Pancreas (tissue), 10 donors: ENCODE measurements at regions not wholly inside any gene's neighbourhood (a gene's known extent, or its start where the extent isn't known, plus 50 kb on each side); places are given as distances from the start of the nearest gene placed in this dataset.

Experiments used
- ATAC-seq, 4 donors: fragments of 200-7000 bp; cut with Tn5 transposase; one replicate each; pipeline versions ENCODE4 v1.8.0 to v1.9.1; 2020; ENCODE audit warnings: mild to moderate bottlenecking in 4 of 4, moderate library complexity in 4 of 4
- DNase-seq, 6 donors: peaks; one replicate each; pipeline ENCODE4 v3.0.0-alpha.2; 2020
- FAIRE-seq: peaks from 2 replicates; lab custom pipeline; 2012; peaks lifted over from hg19 to GRCh38; lab: Jason Lieb, UNC
- H3K27ac ChIP-seq, 4 donors: fragments of 200-600 bp; sonication (generic); 1 replicate in 3 of 4; 2 replicates in 1 of 4; pipeline versions ENCODE4 v1.5.0 to v1.8.0; 2020
- H3K27me3 ChIP-seq, 4 donors: fragments of 200-600 bp; one replicate each; pipeline ENCODE4 v1.8.0; 2021
- H3K36me3 ChIP-seq, 3 donors: fragments of 200-600 bp; sonication (generic) in 1 of 3; one replicate each; pipeline versions ENCODE4 v1.5.0 to v1.8.0; 2020 to 2021
- H3K4me1 ChIP-seq, 3 donors: fragments of 200-600 bp; one replicate each; pipeline ENCODE4 v1.8.0; 2021
- H3K4me3 ChIP-seq, 4 donors: fragments of 200-600 bp; sonication (generic) in 2 of 4; one replicate each; pipeline versions ENCODE4 v1.5.0 to v1.8.0; 2020 to 2021
- H3K9me3 ChIP-seq, 4 donors: fragments of 200-600 bp; one replicate each; pipeline ENCODE4 v1.8.0; 2021
- WGBS, 2 donors: extraction: QIAGEN DNeasy Blood & Tissue Kit; methylation state at CpG; one replicate each; pipeline ENCODE4 v1.1.7; 2013; 5-methylcytosine and 5-hydroxymethylcytosine counted together
- intact Hi-C, 3 donors: fragments of 100-400 bp; cut with DNase I; formaldehyde crosslinking; loops; one replicate each; pipeline versions ENCODE4 v1.11.1 to v1.14.2; 2022
- TF ChIP-seq, protein P1 (sequence below), 4 donors: fragments of 200-600 bp; sonication (generic) in 3 of 4; IDR thresholded peaks; one replicate each; pipeline versions ENCODE4 v1.5.0 to v1.8.0; 2021; ENCODE audit warnings: antibody characterized with exemption in 4 of 4
- donor health status: healthy with polysubstance abuse.
- donor health status: DM: no; HTN: no; CAD: no; lungs with moderate emphysema.
- donor health status: DM: no; HTN: no; CAD: no.
- donor health status: control.
- donor health status: control.
- donor health status: Bipolar disorder and iron deficiency.
- donor health status: DM: yes; HTN: yes; CAD: no.
- donor health status: DM: no; HTN: no; CAD: no.
- donor health status: DM: no; HTN: no; CAD: no.
- donor health status: DM: yes; HTN: yes; CAD: no.

DNA sequence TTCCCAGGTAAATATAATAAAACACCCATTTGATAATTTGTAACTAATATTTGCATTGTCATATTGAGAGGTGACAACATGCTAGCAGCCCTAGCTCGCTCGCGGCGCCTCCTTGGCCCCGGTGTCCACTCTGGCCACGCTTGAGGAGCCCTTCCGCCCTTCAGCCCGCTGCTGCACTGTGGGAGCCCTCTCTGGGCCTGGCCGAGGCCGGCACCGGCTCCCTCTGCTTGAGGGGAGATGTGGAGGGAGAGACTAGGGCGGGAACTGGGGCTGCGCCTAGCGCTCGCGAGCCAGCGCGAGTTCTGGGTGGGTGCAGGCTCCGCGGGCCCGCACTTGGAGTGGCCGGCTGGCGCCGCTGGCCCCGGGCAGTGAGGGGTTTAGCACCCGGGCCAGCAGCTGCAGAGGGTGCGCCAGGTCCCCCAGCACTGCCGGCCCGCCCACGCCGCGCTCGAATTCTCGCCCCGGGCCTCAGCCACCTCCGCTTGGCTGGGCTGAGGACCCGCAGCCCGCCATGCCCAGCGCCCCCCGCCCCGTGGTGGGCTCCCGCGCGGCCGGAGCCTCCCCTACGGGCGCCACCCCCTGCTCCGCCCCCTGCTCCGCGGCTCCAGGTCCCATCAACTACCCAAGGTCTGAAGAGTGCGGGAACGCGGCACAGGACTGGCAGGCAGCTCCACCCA lies 594.4 kb downstream of the SLITRK6 start:
- WGBS, 2 donors, result 65 to 78% methylated on average over 53 of the region's 53 CpGs
- Histone ChIP-seq H3K27me3 (no peaks in the 10 kb centered on the region), H3K9me3 (no peaks in the 10 kb centered on the region), H3K4me1 (no peaks in the 10 kb centered on the region), H3K4me3 (no peak overlapping the region), H3K27ac (no peak overlapping the region), H3K36me3 (no peaks in the 10 kb centered on the region)
- intact Hi-C loops, result no loop called here
- ATAC-seq (no peak), FAIRE-seq (no peak), DNase-seq (peak in 2 of 6 donors; percentile 51 to 52)
- TF ChIP-seq, protein P1, sequence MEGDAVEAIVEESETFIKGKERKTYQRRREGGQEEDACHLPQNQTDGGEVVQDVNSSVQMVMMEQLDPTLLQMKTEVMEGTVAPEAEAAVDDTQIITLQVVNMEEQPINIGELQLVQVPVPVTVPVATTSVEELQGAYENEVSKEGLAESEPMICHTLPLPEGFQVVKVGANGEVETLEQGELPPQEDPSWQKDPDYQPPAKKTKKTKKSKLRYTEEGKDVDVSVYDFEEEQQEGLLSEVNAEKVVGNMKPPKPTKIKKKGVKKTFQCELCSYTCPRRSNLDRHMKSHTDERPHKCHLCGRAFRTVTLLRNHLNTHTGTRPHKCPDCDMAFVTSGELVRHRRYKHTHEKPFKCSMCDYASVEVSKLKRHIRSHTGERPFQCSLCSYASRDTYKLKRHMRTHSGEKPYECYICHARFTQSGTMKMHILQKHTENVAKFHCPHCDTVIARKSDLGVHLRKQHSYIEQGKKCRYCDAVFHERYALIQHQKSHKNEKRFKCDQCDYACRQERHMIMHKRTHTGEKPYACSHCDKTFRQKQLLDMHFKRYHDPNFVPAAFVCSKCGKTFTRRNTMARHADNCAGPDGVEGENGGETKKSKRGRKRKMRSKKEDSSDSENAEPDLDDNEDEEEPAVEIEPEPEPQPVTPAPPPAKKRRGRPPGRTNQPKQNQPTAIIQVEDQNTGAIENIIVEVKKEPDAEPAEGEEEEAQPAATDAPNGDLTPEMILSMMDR (IDR thresholded peaks at IDR 0.05), result no peak

DNA sequence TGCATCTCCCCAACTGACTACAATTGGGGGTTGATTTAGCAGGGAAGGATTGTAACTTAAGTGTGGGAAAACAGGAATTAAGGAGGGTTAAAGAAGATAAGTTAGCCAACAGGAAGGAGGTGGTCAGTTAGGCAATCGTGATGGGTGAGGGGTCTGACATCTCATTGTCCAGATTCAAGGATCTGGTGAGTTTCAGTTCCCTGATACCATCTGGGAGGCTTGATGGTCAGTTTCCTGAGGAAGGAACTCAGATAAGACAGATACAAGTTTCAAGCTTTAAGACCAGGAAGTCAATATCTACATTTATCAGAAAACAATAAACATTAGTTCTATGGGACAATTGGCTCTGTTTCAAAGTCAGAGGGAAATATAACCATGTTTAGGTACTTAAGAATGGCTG lies 601.8 kb downstream of the SLITRK6 start:
- DNase-seq, result no peak
- TF ChIP-seq, protein P1 (IDR thresholded peaks at IDR 0.05), result no peak
- Histone ChIP-seq H3K4me3 (no peak overlapping the region), H3K4me1 (no peaks in the 10 kb centered on the region), H3K9me3 (no peaks in the 10 kb centered on the region), H3K27me3 (no peaks in the 10 kb centered on the region), H3K36me3 (no peaks in the 10 kb centered on the region), H3K27ac (no peak overlapping the region)
- intact Hi-C loops, result no loop called here
- no peak for ATAC-seq
- 52 to 53% methylated on average over 1 of the region's 1 CpG for WGBS, 2 donors
- no peak for FAIRE-seq

DNA sequence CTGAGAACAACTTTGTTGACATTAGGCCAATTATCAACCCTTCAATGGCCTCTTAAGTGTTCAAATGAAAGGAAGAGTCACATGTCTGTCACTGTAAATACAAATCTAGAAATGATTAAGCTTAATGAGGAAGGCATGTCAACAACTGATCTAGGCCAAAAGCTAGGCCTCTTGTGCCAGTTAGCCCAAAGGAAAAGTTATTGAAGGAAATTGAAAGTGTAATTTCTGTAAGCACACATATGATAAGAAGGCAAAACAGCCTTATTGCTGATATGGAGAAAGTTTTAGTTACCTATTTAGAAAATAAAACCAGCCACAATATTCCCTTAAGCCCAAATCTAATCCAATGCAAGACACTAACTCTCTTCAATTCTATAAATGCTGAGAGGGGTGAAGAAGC lies 604.7 kb downstream of the SLITRK6 start:
- Histone ChIP-seq H3K9me3 (no peaks in the 10 kb centered on the region), H3K27ac (no peak overlapping the region), H3K4me1 (no peaks in the 10 kb centered on the region), H3K4me3 (no peak overlapping the region), H3K27me3 (no peaks in the 10 kb centered on the region), H3K36me3 (no peaks in the 10 kb centered on the region)
- DNase-seq (no peak), FAIRE-seq (no peak), ATAC-seq (peak in 2 of 4 donors; percentile 12 to 46)
- intact Hi-C loops, result no loop called here
- TF ChIP-seq, protein P1 (IDR thresholded peaks at IDR 0.05), result no peak

DNA sequence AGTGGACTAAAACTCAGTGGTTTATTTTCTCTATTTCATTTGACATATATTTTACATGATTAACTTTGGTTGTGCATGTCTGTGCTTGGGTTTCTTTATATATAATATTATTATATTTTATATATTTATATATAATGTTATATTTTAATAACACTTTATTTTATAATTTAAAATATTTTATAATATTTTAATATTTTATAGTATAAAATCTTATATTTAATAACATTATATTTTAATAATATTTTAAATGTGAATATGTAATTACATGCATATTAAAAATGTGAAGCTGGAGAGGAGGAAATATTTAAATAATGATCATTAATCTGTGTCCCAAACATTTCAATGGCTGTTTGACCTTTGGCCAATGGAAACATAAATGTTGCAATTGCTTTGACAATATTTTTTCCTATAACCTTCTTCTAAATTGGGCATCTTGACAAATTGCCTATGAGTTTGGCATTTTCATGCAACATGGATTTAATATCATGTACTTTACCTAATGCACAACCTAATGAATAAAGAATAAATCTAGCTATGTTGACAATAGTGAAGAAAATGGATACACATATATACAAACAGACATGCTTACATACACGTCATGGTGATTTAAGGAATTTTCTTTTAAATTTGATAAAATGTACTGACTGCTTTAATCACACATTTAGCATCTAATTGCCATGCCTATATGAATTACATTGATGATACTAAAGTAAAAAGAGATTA lies 607.1 kb downstream of the SLITRK6 start:
- ATAC-seq (no peak), DNase-seq (no peak), FAIRE-seq (peak; percentile 84)
- no peaks in the 10 kb centered on the region for H3K4me1 ChIP-seq
- no peaks in the 10 kb centered on the region for H3K27me3 ChIP-seq
- intact Hi-C loops, result no loop called here
- no peak overlapping the region for H3K4me3 ChIP-seq
- no peaks in the 10 kb centered on the region for H3K9me3 ChIP-seq
- H3K36me3 ChIP-seq, result no peaks in the 10 kb centered on the region
- 52 to 56% methylated on average over 1 of the region's 1 CpG for WGBS, 2 donors
- TF ChIP-seq, protein P1 (IDR thresholded peaks at IDR 0.05), result no peak
- no peak overlapping the region for H3K27ac ChIP-seq
